Astrocyte of the spinal cord (primary cell): ENCODE measurements at regions not wholly inside any gene's neighbourhood (a gene's known extent, or its start where the extent isn't known, plus 50 kb on each side); places are given as distances from the start of the nearest gene placed in this dataset.
A peak's percentile ranks its signal among the peaks of the same experiment; 100 is the strongest.

Source experiments
- DNase-seq: peaks from one replicate; pipeline ENCODE4 v3.0.0; 2011; ENCODE audit warnings: low read depth, low spot score
- H3K4me3 ChIP-seq: 2 replicates; pipeline ENCODE4 v1.5.1; 2011; ENCODE audit warnings: low read depth, mild to moderate bottlenecking, low read length, moderate library complexity
- CTCF ChIP-seq: IDR thresholded peaks from 2 replicates; pipeline ENCODE4 v1.5.1; 2012; ENCODE audit warnings: low read depth, mild to moderate bottlenecking, low read length, inconsistent platforms
- in situ Hi-C: cut with HindIII; loops from 2 replicates; pipeline ENCODE4 v1.10.0; 2017; ENCODE audit warnings: low sequenced_read_pairs

GRCh38 chr14:42927313-42927712 lies 1320.6 kb downstream of the LRFN5 start:
- no peak for DNase-seq
- no peak overlapping the region for H3K4me3 ChIP-seq
- TF ChIP-seq CTCF = no peak
- in situ Hi-C loops = no loop called here

DNA sequence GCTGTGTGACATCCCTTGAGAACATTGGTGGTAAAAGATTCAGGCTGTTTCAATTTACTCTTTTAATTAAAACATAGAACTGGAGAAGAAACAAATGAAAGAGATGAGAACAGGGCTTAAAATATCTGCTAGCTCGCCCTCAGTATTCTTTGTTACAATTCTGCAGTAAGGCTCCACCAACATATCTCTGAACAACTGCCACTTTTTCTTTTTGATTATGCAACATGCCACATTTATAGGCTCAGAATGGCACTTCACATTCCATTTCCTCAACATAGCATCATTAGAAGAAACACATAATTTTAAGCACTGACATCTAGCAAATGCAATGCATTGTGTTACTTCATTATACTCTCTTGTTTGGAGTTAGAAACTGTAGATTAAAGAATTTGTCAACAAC lies 1315.2 kb downstream of the LRFN5 start:
- no peak overlapping the region for H3K4me3 ChIP-seq
- in situ Hi-C loops = no loop called here
- DNase-seq = no peak
- no peak for TF ChIP-seq CTCF

DNA sequence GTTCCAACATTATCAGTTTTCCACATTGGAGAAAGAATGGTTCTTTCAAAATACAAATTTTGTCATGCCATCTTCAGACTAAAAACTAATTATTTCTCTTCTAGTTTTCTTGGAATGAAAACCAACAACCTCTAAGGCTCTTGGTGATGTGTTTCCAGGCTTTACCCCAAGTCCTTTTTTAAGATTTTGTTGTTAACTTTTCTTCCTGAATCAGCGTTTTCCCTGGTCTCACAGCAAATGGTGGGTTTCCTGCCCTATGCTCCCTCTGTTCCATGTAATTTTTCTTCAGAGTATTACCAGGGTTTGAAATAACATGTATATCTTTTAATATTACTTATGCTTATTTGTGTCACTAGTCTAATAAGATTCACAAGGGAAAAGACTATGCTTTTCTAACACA lies 1311.9 kb downstream of the LRFN5 start:
- no peak overlapping the region for H3K4me3 ChIP-seq
- in situ Hi-C loops = no loop called here
- DNase-seq = no peak
- TF ChIP-seq CTCF = no peak

DNA sequence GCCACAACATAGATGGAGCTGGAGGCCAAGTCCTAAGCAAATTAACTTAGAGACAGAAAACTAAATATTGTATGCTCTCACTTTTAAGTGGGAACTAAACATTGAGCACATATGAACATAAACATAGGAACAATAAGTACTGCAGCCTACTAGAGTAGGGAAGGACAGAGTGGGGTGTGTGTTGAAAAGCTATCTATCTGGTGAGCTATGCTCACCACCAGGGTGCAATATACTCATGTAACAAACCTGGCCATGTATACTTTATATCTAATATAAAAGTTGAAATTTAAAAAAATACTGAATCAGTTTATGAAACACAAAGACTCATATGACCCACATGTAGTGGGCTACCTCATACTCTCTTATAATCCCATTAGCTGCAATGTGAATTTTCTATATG lies 1305.0 kb downstream of the LRFN5 start:
- peak; percentile 39 for TF ChIP-seq CTCF
- peak; percentile 7 for DNase-seq
- in situ Hi-C loops = no loop called here
- H3K4me3 ChIP-seq = no peak overlapping the region

- TF ChIP-seq CTCF = no peak
- H3K4me3 ChIP-seq = no peak overlapping the region
- DNase-seq = no peak
- in situ Hi-C loops = no loop called here
Measured at GRCh38 chr14:42909659-42910058, 1303.0 kb downstream of the LRFN5 start.

- no peak for TF ChIP-seq CTCF
- in situ Hi-C loops = no loop called here
- no peak overlapping the region for H3K4me3 ChIP-seq
- no peak for DNase-seq
Measured at GRCh38 chr14:42893183-42893582, 1286.5 kb downstream of the LRFN5 start.

DNA sequence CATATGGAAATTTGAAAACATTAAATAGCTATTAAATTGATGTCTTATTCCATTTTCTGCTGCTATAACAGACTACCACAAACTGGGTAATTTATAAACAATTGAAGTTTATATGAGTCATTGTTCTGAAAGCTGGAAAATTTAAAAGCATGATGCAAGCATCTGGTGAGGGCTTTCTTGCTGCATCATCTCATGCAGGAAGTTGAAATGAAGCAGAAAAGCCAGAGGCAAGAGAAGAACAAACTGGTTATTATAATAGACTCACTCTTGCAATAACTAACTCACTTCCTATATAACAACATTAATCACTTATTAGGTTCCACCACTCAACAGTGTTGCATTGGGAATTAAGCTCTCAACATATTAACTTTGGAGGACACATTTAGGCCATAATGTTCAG lies 1277.4 kb downstream of the LRFN5 start:
- in situ Hi-C loops = no loop called here
- H3K4me3 ChIP-seq = no peak overlapping the region
- DNase-seq = peak; percentile 85
- no peak for TF ChIP-seq CTCF
